Loucy (cell line): ENCODE measurements at regions not wholly inside any gene's neighbourhood (a gene's known extent, or its start where the extent isn't known, plus 50 kb on each side); places are given as distances from the start of the nearest gene placed in this dataset.

ENCODE experiments used
- H2AFZ ChIP-seq: fragments of 200-600 bp; sonication (generic); 2 replicates; pipeline ENCODE4 v1.6.0; 2016; ENCODE audit warnings: antibody characterized with exemption, mild to moderate bottlenecking, low read length, moderate library complexity
- H3F3A ChIP-seq: fragments of 200-600 bp; 2 replicates; pipeline ENCODE4 v1.6.0; 2016; ENCODE audit warnings: antibody characterized with exemption, low read depth, mild to moderate bottlenecking
- H3K27me3 ChIP-seq: fragments of 200-600 bp; sonication (generic); 2 replicates; pipeline ENCODE4 v1.6.1; 2014; ENCODE audit warnings: low read length, mild to moderate bottlenecking; ENCODE audit not compliant: insufficient read depth, poor library complexity, severe bottlenecking
- H3K36me3 ChIP-seq: fragments of 200-600 bp; sonication (generic); 2 replicates; pipeline ENCODE4 v1.6.1; 2016; ENCODE audit warnings: low read length; ENCODE audit not compliant: insufficient read depth
- H3K4me1 ChIP-seq: fragments of 200-600 bp; sonication (generic); 2 replicates; pipeline ENCODE4 v1.5.1; 2014; ENCODE audit warnings: low read length, mild to moderate bottlenecking; ENCODE audit not compliant: insufficient read depth, poor library complexity, severe bottlenecking
- H3K4me2 ChIP-seq: fragments of 200-600 bp; sonication (generic); 2 replicates; pipeline ENCODE4 v1.6.0; 2014; ENCODE audit warnings: antibody characterized with exemption, low read length, low read depth, mild to moderate bottlenecking; ENCODE audit not compliant: poor library complexity, severe bottlenecking
- H3K4me3 ChIP-seq: fragments of 200-600 bp; sonication (generic); 2 replicates; pipeline ENCODE4 v1.5.1; 2014; ENCODE audit warnings: low read length, mild to moderate bottlenecking, mixed read lengths; ENCODE audit not compliant: poor library complexity, severe bottlenecking
- H3K79me2 ChIP-seq: fragments of 200-600 bp; sonication (generic); 2 replicates; pipeline ENCODE4 v1.6.1; 2014; ENCODE audit warnings: low read length; ENCODE audit not compliant: insufficient read depth
- H3K9ac ChIP-seq: fragments of 200-600 bp; sonication (generic); 2 replicates; pipeline ENCODE4 v1.6.0; 2014; ENCODE audit warnings: mild to moderate bottlenecking, low read depth, low read length, moderate library complexity; ENCODE audit not compliant: poor library complexity, severe bottlenecking
- H3K9me2 ChIP-seq: fragments of 200-600 bp; sonication (generic); replicated peaks from 2 replicates; pipeline ENCODE4 v1.6.1; 2016; ENCODE audit warnings: low read depth, low read length, mixed read lengths
- H3K9me3 ChIP-seq: fragments of 200-600 bp; sonication (generic); 2 replicates; pipeline ENCODE4 v1.6.1; 2014; ENCODE audit warnings: mild to moderate bottlenecking, antibody characterized with exemption, low read length, low read depth; ENCODE audit not compliant: insufficient read depth
- H4K20me1 ChIP-seq: fragments of 200-600 bp; sonication (generic); 2 replicates; pipeline ENCODE4 v1.6.0; 2014; ENCODE audit warnings: antibody characterized with exemption, low read length, mild to moderate bottlenecking; ENCODE audit not compliant: insufficient read depth, poor library complexity, severe bottlenecking
- CTCF ChIP-seq: fragments of 200-600 bp; sonication (generic); conservative IDR thresholded peaks from 2 replicates; pipeline ENCODE4 v1.5.1; 2014; ENCODE audit warnings: mild to moderate bottlenecking, antibody characterized with exemption, low read length
- EZH2phosphoT487 ChIP-seq: fragments of 200-600 bp; IDR thresholded peaks from 2 replicates; pipeline ENCODE4 v1.6.1; 2018; ENCODE audit warnings: antibody characterized with exemption, mild to moderate bottlenecking, moderate library complexity, borderline replicate concordance

DNA sequence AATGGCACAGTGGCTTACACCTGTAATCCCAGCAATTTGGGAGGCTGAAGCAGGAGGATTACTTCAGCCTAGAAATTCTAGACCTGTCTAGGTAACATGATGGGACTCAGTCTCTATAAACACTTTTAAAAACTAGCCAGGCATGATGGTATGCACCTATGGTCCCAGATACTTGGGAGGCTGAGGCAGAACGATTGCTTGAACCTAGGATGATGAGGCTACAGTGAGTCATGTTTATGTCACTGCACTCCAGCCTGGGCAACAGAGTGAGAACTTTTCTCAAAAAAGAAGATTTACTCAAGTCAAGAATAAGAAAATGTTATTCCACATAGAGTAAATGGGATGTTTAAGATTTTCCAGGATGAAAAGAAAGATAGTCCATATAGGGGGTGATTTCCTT is 158.6 kb downstream of the HNMT start:
- H3K9ac ChIP-seq, result no peak overlapping the region
- no peaks in the 10 kb centered on the region for H3F3A ChIP-seq
- H3K27me3 ChIP-seq, result no peaks in the 10 kb centered on the region
- H2AFZ ChIP-seq, result no peak overlapping the region
- H3K4me3 ChIP-seq, result no peak overlapping the region
- H3K36me3 ChIP-seq, result no peaks in the 10 kb centered on the region
- no peak for TF ChIP-seq EZH2phosphoT487
- no peak for TF ChIP-seq CTCF
- H3K4me1 ChIP-seq, result no peaks in the 10 kb centered on the region
- H3K4me2 ChIP-seq, result no peak overlapping the region
- no peaks in the 10 kb centered on the region for H4K20me1 ChIP-seq
- no peaks in the 10 kb centered on the region for H3K9me3 ChIP-seq
- H3K79me2 ChIP-seq, result no peaks in the 10 kb centered on the region
- no peaks in the 10 kb centered on the region for H3K9me2 ChIP-seq

DNA sequence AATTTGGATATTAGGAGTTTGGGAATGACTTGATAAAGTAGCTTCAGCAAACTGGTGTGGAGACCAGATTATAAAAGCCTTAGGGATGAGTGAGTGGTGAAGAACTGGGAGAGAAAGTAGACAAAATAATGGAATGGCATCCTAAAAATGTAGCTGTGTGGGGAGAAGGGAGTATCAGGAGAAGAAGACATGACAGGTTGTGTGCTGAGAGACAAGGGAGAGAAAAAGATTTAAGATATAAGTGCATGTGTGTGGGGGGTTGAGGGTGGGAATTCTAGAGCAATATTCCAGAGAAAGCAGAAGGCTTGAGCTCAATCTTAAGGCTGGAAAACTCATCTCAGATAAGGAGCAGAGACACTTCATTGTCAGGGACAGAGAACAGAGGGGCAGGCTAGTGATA is 159.5 kb downstream of the HNMT start:
- Histone ChIP-seq H4K20me1 (no peaks in the 10 kb centered on the region), H3F3A (no peaks in the 10 kb centered on the region), H3K4me3 (no peak overlapping the region), H3K36me3 (no peaks in the 10 kb centered on the region), H3K27me3 (no peaks in the 10 kb centered on the region), H3K9ac (no peak overlapping the region), H3K4me2 (no peak overlapping the region), H3K79me2 (no peaks in the 10 kb centered on the region), H3K9me3 (no peaks in the 10 kb centered on the region), H3K9me2 (no peaks in the 10 kb centered on the region), H2AFZ (no peak overlapping the region), H3K4me1 (no peaks in the 10 kb centered on the region)
- TF ChIP-seq EZH2phosphoT487, result no peak
- no peak for TF ChIP-seq CTCF

GRCh38 chr2:138124521-138124920 is 160.2 kb downstream of the HNMT start:
- no peaks in the 10 kb centered on the region for H3K79me2 ChIP-seq
- TF ChIP-seq EZH2phosphoT487 (no peak), CTCF (no peak)
- no peaks in the 10 kb centered on the region for H3K9me2 ChIP-seq
- H3K9ac ChIP-seq, result no peak overlapping the region
- no peaks in the 10 kb centered on the region for H3K4me1 ChIP-seq
- no peak overlapping the region for H3K4me2 ChIP-seq
- H4K20me1 ChIP-seq, result no peaks in the 10 kb centered on the region
- no peaks in the 10 kb centered on the region for H3K27me3 ChIP-seq
- H3K4me3 ChIP-seq, result no peak overlapping the region
- no peaks in the 10 kb centered on the region for H3K9me3 ChIP-seq
- no peaks in the 10 kb centered on the region for H3K36me3 ChIP-seq
- H3F3A ChIP-seq, result no peaks in the 10 kb centered on the region
- H2AFZ ChIP-seq, result no peak overlapping the region
